K562 (cell line): ENCODE measurements at regions not wholly inside any gene's neighbourhood (a gene's known extent, or its start where the extent isn't known, plus 50 kb on each side); places are given as distances from the start of the nearest gene placed in this dataset.

Experiments
- ATAC-seq: fragments of 200-7000 bp; cut with Tn5 transposase; 3 replicates; pipeline ENCODE4 v1.9.1; 2020; ENCODE audit warnings: moderate library complexity
- BruUV-seq: library from RNA; stranded (reverse); fragments of 400-500 nt; replicated peaks from 2 replicates; lab custom pipeline; 2021; lab: Mats Ljungman, UMichigan
- CTCF ChIA-PET: fragments of 300-600 bp; formaldehyde crosslinking; extraction: SDS; loops from one replicate; lab custom pipeline; 2021; ENCODE audit warnings: low intra/inter-chr PET ratio; lab: Yijun Ruan, JAX
- POLR2A ChIA-PET: fragments of 300-600, 350-650 bp; sonication (Branson Sonifier 250); formaldehyde crosslinking; extraction: SDS; loops from one replicate; lab custom pipeline; 2021; ENCODE audit warnings: antibody characterized with exemption, inconsistent platforms; lab: Yijun Ruan, JAX
- DNase-seq, 4 experiments: peaks; one replicate each; pipeline versions ENCODE4 v3.0.0 to v3.0.0-alpha.2; 2011 to 2018; ENCODE audit warnings: low spot score in 3 of 4, mixed read lengths in 3 of 4; ENCODE audit errors: extremely low read depth in 1 of 4
- FAIRE-seq: peaks from 2 replicates; lab custom pipeline; 2011; peaks lifted over from hg19 to GRCh38; lab: Jason Lieb, UNC
- H2AFZ ChIP-seq: 2 replicates; pipeline ENCODE4 v1.6.0; 2011; ENCODE audit warnings: low read depth, low read length, control low read depth, inconsistent platforms
- H3K27ac ChIP-seq: fragments of 200-600 bp; 3 replicates; pipeline ENCODE4 v1.8.0; 2011; ENCODE audit warnings: low read depth, mild to moderate bottlenecking, control low read depth, inconsistent platforms, low read length, moderate library complexity, mixed read lengths; ENCODE audit errors: extremely low read depth
- H3K27me3 ChIP-seq, 2 experiments: fragments of 300-600 bp in 1 of 2; 2 replicates in 1 of 2; 3 replicates in 1 of 2; pipeline versions ENCODE4 v1.6.0 to v1.8.0; 2011; ENCODE audit warnings: inconsistent platforms in 2 of 2, low read length in 2 of 2, mild to moderate bottlenecking in 1 of 2, mixed read lengths in 1 of 2, moderate library complexity in 1 of 2; ENCODE audit not compliant: control insufficient read depth in 2 of 2, insufficient read depth in 2 of 2
- H3K36me3 ChIP-seq: fragments of 300-600 bp; 3 replicates; pipeline ENCODE4 v1.8.0; 2011; ENCODE audit warnings: mild to moderate bottlenecking, low read length, inconsistent platforms; ENCODE audit not compliant: control insufficient read depth, insufficient read depth
- H3K4me1 ChIP-seq, 2 experiments: fragments of 200-600 bp in 1 of 2; replicated peaks in 1 of 2; 2 replicates in 1 of 2; 3 replicates in 1 of 2; pipeline versions ENCODE4 v1.5.1 to v1.8.0; 2011; ENCODE audit warnings: inconsistent platforms in 2 of 2, low read length in 2 of 2, mild to moderate bottlenecking in 1 of 2, mixed read lengths in 1 of 2, moderate library complexity in 1 of 2; ENCODE audit not compliant: control insufficient read depth in 2 of 2, insufficient read depth in 2 of 2
- H3K4me2 ChIP-seq: 2 replicates; pipeline ENCODE4 v1.6.1; 2011; ENCODE audit warnings: low read length, control low read depth, inconsistent platforms, mixed read lengths; ENCODE audit not compliant: insufficient read depth
- H3K4me3 ChIP-seq: fragments of 200-600 bp; sonication (generic), shearing (Covaris generic); 2 replicates; pipeline ENCODE4 v1.5.1; 2016; ENCODE audit warnings: control low read depth, inconsistent platforms
- H3K79me2 ChIP-seq: fragments of 200-600 bp; 3 replicates; pipeline ENCODE4 v1.8.0; 2011; ENCODE audit warnings: low read length, inconsistent platforms; ENCODE audit not compliant: control insufficient read depth, insufficient read depth
- H3K9ac ChIP-seq, 2 experiments: 2 replicates each; pipeline versions ENCODE4 v1.6.0 to v1.6.1; 2011; ENCODE audit warnings: low read depth in 2 of 2, low read length in 2 of 2, control low read depth in 1 of 2, inconsistent platforms in 1 of 2, mild to moderate bottlenecking in 1 of 2, mixed read lengths in 1 of 2; ENCODE audit not compliant: insufficient read depth in 1 of 2
- H3K9me1 ChIP-seq: one replicate; pipeline ENCODE4 v1.6.0; 2011; ENCODE audit warnings: inconsistent platforms, mild to moderate bottlenecking, low read length, moderate library complexity; ENCODE audit not compliant: control insufficient read depth, insufficient read depth
- H3K9me3 ChIP-seq: replicated peaks from 2 replicates; pipeline ENCODE4 v1.5.1; 2011; ENCODE audit warnings: low read depth, low read length, inconsistent platforms; ENCODE audit not compliant: control insufficient read depth, insufficient read depth
- H4K20me1 ChIP-seq: replicated peaks from 2 replicates; pipeline ENCODE4 v1.6.1; 2011; ENCODE audit warnings: low read length, inconsistent platforms, mixed read lengths; ENCODE audit not compliant: control insufficient read depth, insufficient read depth
- CBX2 ChIP-seq: fragments of 200-600 bp; sonication (generic); IDR thresholded peaks from one replicate; pipeline ENCODE4 v1.6.1; 2012; ENCODE audit warnings: mild to moderate bottlenecking, low read length, inconsistent platforms; ENCODE audit not compliant: insufficient read depth, poor library complexity, severe bottlenecking
- ESRRA ChIP-seq: fragments of 450-650 bp; IDR thresholded peaks from 2 replicates; pipeline ENCODE4 v1.6.1; 2014; ENCODE audit warnings: low read depth, mild to moderate bottlenecking, moderate library complexity, borderline replicate concordance
- FOXA1 ChIP-seq: fragments of 450-650 bp; IDR thresholded peaks from 2 replicates; pipeline ENCODE4 v1.6.1; 2016; ENCODE audit warnings: mild to moderate bottlenecking, borderline replicate concordance
- HDAC2 ChIP-seq: fragments of 450-650 bp; IDR thresholded peaks from 2 replicates; pipeline ENCODE4 v1.6.1; 2016; ENCODE audit warnings: mild to moderate bottlenecking
- HNRNPH1 ChIP-seq: fragments of 200-400 bp; formaldehyde crosslinking; optimal IDR thresholded peaks from 2 replicates; pipeline ENCODE3; 2017; ENCODE audit warnings: low read depth, mild to moderate bottlenecking, low read length, moderate library complexity
- MNT ChIP-seq, 2 experiments: fragments of 450-650 bp; conservative IDR thresholded peaks; 2 replicates each; pipeline ENCODE4 v1.6.1; 2017; ENCODE audit warnings: mild to moderate bottlenecking in 2 of 2, moderate library complexity in 2 of 2
- SAP30 ChIP-seq: fragments of 200-600 bp; sonication (generic); IDR thresholded peaks from 2 replicates; pipeline ENCODE4 v1.6.1; 2012; ENCODE audit warnings: borderline replicate concordance, low read depth, mild to moderate bottlenecking, moderate library complexity, low read length, control low read depth, inconsistent platforms; ENCODE audit not compliant: insufficient read depth, poor library complexity, severe bottlenecking
- SMARCA5 ChIP-seq: fragments of 450-650 bp; IDR thresholded peaks from 2 replicates; pipeline ENCODE4 v1.6.1; 2016
- TBP ChIP-seq: optimal IDR thresholded peaks from 2 replicates; pipeline ENCODE3; 2011; ENCODE audit warnings: low read depth, low read length, improper control_type of control experiment
- XRCC3 ChIP-seq: fragments of 450-650 bp; IDR thresholded peaks from 2 replicates; pipeline ENCODE4 v1.6.1; 2017; ENCODE audit warnings: mild to moderate bottlenecking, moderate library complexity
- ZNF41 ChIP-seq: fragments of 250-450 bp; sonication (Bioruptor Pico); conservative IDR thresholded peaks from 2 replicates; pipeline ENCODE4 v1.4.0; 2020; ENCODE audit warnings: mild to moderate bottlenecking
- ZNF717 ChIP-seq: fragments of 250-450 bp; sonication (Bioruptor Pico); IDR thresholded peaks from 2 replicates; pipeline ENCODE4 v1.5.0; 2021
- WGBS: fragments of 100-300 bp; shearing (Covaris generic); methylation state at CpG from one replicate; pipeline ENCODE4 v1.1.6; 2016; ENCODE audit warnings: low coverage, mixed read lengths; ENCODE audit not compliant: insufficient coverage; ENCODE audit errors: missing lambda C conversion rate; 5-methylcytosine and 5-hydroxymethylcytosine counted together
- in situ Hi-C: fragments of 300-500 bp; cut with MboI; formaldehyde crosslinking; loops from 4 replicates; pipeline ENCODE4 v1.15.0; 2018; ENCODE audit warnings: inconsistent platforms, mixed read lengths
- intact Hi-C: fragments of 100-400 bp; cut with micrococcal nuclease; formaldehyde crosslinking; loops from 2 replicates; pipeline ENCODE4 v1.14.2; 2022
- TF ChIP-seq, protein P1 (sequence below), 2 experiments: fragments of 450-650 bp; formaldehyde crosslinking in 1 of 2; IDR thresholded peaks; 2 replicates each; pipeline versions ENCODE4 v1.4.0 to v1.6.1; 2014 to 2020; ENCODE audit warnings: mild to moderate bottlenecking in 2 of 2, borderline replicate concordance in 1 of 2, low read depth in 1 of 2

- Histone ChIP-seq H2AFZ (no peak overlapping the region), H3K36me3 (no peaks in the 10 kb centered on the region), H3K9ac (no peak overlapping the region), H3K4me2 (no peak overlapping the region), H3K79me2 (no peaks in the 10 kb centered on the region), H3K4me1 (no peaks in the 10 kb centered on the region), H3K27ac (no peak overlapping the region), H3K27me3 (peaks cover 0 to 4% of the 10 kb centered on the region in 2 experiments; a peak in 1 of 5 replicates), H3K9me1 (no peaks in the 10 kb centered on the region), H3K4me3 (no peak overlapping the region), H4K20me1 (no peaks in the 10 kb centered on the region), H3K9me3 (no peaks in the 10 kb centered on the region)
- FAIRE-seq: no peak
- no TSS peak for BruUV-seq
- in situ Hi-C loops (no loop called here), intact Hi-C loops (no loop called here)
- no peak for DNase-seq
- POLR2A ChIA-PET: no interaction called here
- ATAC-seq: no peak
- 0% methylated on average over 2 of the region's 2 CpGs for WGBS
- CTCF ChIA-PET: no interaction called here
- TF ChIP-seq HDAC2 (no peak), ZNF41 (CRISPR knock-in tag) (no peak), CBX2 (no peak), SAP30 (no peak), FOXA1 (no peak), HNRNPH1 (no peak), XRCC3 (no peak), ZNF717 (CRISPR knock-in tag) (no peak), ESRRA (no peak), SMARCA5 (no peak), MNT (conservative IDR thresholded peaks at IDR 0.05) (no peak), TBP (no peak)
- TF ChIP-seq, protein P1, sequence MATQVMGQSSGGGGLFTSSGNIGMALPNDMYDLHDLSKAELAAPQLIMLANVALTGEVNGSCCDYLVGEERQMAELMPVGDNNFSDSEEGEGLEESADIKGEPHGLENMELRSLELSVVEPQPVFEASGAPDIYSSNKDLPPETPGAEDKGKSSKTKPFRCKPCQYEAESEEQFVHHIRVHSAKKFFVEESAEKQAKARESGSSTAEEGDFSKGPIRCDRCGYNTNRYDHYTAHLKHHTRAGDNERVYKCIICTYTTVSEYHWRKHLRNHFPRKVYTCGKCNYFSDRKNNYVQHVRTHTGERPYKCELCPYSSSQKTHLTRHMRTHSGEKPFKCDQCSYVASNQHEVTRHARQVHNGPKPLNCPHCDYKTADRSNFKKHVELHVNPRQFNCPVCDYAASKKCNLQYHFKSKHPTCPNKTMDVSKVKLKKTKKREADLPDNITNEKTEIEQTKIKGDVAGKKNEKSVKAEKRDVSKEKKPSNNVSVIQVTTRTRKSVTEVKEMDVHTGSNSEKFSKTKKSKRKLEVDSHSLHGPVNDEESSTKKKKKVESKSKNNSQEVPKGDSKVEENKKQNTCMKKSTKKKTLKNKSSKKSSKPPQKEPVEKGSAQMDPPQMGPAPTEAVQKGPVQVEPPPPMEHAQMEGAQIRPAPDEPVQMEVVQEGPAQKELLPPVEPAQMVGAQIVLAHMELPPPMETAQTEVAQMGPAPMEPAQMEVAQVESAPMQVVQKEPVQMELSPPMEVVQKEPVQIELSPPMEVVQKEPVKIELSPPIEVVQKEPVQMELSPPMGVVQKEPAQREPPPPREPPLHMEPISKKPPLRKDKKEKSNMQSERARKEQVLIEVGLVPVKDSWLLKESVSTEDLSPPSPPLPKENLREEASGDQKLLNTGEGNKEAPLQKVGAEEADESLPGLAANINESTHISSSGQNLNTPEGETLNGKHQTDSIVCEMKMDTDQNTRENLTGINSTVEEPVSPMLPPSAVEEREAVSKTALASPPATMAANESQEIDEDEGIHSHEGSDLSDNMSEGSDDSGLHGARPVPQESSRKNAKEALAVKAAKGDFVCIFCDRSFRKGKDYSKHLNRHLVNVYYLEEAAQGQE (IDR thresholded peaks at IDR 0.05; ENCODE audit: borderline replicate concordance): no peak
- TF ChIP-seq, protein P1 (CRISPR knock-in tag; IDR thresholded peaks at IDR 0.05; ENCODE audit: low read depth): no peak
Observed at GRCh38 chr9:89820337-89820736, 215.5 kb downstream of the GADD45G start.
